Loucy (cell line): ENCODE measurements at regions not wholly inside any gene's neighbourhood (a gene's known extent, or its start where the extent isn't known, plus 50 kb on each side); places are given as distances from the start of the nearest gene placed in this dataset.

Source experiments
- CTCF ChIP-seq: fragments of 200-600 bp; sonication (generic); conservative IDR thresholded peaks from 2 replicates; pipeline ENCODE4 v1.5.1; 2014; ENCODE audit warnings: mild to moderate bottlenecking, antibody characterized with exemption, low read length
- EZH2phosphoT487 ChIP-seq: fragments of 200-600 bp; IDR thresholded peaks from 2 replicates; pipeline ENCODE4 v1.6.1; 2018; ENCODE audit warnings: antibody characterized with exemption, mild to moderate bottlenecking, moderate library complexity, borderline replicate concordance

DNA sequence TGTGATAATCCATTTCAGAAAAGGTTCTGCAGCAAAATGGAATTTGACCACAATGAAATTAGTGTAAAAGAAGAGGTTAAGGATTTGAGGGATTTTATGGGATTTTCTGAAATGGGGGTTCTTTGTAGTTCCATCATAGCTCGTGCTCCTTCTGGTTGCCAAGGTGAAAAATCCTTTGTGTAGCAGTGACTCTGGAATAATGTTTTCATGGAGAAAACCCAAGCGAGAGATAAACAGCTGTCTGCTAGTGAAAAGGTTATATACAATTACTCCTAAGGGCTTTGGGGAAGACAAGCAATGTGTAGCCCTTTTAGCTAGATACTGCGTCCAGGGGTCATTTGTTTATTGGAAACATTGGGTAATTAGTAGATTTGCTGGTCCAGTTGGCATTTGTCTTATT, 453.2 kb upstream of the DEPDC1 start:
- TF ChIP-seq CTCF (no peak), EZH2phosphoT487 (no peak)
